ENCODE measurements at regions not wholly inside any gene's neighbourhood (a gene's known extent, or its start where the extent isn't known, plus 50 kb on each side); places are given as distances from the start of the nearest gene placed in this dataset.
"Not testable (repeated sequence)": the region's sequence is repeated elsewhere in the genome, so short reads cannot be mapped to it uniquely, and the experiment has no call there.

GRCh38 chr4:128560754-128561495 lies 248.6 kb upstream of the JADE1 start:
- no peak for DNase-seq

DNA sequence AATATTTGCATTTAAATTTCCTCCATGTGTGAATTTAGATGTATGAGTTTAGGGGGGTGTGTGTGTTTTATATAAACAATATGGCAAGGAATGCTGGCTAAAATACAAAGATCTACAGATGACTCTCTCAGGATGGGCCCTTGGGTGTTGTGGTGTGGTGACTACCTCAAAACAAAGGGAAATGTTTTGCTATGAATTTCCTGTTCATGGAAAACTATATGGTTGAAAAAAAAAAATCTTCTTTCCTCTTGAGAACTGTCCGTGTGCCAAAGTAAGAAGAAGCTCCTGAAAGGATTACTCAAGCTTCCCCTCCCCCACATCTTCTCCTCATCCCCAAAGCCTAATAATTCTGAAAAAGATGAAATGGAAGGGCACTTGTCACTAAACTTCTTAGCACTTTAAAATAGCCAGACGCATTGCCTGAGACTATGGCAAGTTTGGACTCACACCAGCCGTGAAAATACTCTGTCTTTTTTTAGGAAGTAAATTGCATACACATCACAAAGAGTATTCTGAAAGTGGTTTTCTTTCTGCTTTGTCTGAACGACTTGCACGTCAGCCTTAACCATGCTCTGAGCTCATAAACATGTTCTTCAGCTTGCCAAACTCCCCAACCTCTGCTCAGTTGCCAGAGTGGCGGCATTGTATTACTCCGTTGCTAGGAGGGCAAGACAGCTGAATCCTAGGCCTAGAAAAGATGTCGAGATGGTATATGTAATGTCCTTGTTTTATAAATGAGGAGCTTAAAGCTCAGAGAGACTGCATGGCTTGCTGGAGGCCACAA lies 250.4 kb upstream of the JADE1 start:
- peak; percentile 21 for DNase-seq

DNA sequence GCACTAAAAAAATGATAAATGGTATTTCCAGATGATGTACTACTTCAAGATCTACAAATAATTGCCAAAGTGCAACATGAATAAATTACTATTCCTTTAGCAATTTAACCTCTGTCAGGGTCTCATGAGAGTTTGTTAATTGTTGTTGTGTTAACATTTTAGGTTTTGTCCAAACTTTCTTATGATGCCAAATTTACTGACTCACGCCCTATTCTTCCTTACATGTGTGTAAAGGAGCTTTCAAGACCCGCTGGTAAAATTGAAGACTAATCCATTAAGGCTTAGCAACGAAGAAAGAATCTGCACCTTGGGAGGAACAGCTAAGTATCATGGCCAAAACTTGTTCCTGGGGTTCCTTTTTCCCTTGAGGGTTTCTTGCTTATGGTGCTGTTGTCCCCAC lies 252.7 kb upstream of the JADE1 start:
- no peak for DNase-seq

DNA sequence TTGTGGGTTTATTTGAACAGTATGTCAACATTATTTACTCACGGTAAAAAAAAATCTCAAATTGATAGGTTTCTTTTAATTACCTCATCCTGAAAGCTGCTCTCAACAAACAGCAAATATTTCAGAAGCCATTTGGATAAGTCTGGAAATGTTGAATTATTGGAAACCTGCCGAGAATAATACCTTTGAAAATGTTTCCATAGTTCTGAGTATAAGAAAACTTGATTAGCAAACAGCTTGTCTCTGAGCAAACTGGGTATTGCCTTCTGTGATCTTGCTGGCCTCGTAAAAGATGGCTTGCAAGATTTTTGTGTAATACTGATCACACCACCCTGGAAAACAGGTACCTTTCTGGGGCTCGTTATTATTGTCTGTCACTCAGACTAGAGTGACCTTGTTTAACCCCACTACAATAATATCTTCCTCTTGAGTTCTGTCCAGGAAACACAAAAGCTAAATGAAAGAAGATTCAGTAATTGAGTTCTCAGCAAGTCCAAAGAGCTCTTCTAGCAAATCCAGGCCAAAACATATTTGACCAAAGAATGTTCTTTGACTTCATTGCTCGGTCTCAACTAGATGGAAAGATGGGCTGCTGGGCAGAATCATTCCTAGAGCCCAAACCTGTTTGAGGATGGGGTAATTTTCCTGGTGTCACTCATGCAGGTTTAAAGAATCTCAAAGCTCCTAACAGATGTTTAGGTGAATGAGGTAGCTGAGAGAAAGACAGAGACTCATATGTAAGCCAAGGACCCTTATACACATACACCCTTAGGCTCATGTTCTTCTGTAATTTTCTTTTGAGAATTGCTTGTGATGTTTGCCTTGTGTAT lies 255.6 kb upstream of the JADE1 start:
- DNase-seq = no peak

- no peak for DNase-seq
These were observed 257.0 kb upstream of the JADE1 start for GRCh38 chr4:128552586-128552907.

- no peak for DNase-seq
These were observed 258.2 kb upstream of the JADE1 start for GRCh38 chr4:128551280-128551679.

GRCh38 chr4:128550060-128550459 lies 259.4 kb upstream of the JADE1 start:
- DNase-seq = no peak

DNA sequence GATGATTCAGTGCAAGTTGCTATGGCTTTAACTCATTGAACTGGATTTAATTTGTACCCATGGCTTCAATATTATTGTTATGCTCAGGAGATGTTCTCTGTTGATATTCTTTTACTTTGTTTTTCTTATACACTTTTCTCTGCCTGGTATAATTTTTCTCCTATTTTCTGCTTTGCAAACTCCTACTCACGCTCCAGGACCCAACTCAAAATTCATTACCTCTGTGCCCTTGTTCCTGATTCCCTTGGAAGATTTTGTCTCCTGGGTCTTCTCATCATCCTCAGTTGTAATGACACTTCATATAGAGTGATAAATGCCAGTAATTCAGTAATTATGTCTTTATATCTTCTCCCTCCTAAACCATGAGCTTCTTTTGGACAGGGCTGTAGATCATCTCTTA lies 259.9 kb upstream of the JADE1 start:
- no peak for DNase-seq

- no peak for DNase-seq
These were observed 260.8 kb upstream of the PGRMC2 start for GRCh38 chr4:128548381-128548780.

GRCh38 chr4:128544272-128544671 lies 256.7 kb upstream of the PGRMC2 start:
- DNase-seq = no peak

- no peak for DNase-seq
These were observed 256.1 kb upstream of the PGRMC2 start for GRCh38 chr4:128543696-128544095.

GRCh38 chr4:128542047-128542446 lies 254.4 kb upstream of the PGRMC2 start:
- no peak for DNase-seq

GRCh38 chr4:128540122-128540521 lies 252.5 kb upstream of the PGRMC2 start:
- no peak for DNase-seq

DNA sequence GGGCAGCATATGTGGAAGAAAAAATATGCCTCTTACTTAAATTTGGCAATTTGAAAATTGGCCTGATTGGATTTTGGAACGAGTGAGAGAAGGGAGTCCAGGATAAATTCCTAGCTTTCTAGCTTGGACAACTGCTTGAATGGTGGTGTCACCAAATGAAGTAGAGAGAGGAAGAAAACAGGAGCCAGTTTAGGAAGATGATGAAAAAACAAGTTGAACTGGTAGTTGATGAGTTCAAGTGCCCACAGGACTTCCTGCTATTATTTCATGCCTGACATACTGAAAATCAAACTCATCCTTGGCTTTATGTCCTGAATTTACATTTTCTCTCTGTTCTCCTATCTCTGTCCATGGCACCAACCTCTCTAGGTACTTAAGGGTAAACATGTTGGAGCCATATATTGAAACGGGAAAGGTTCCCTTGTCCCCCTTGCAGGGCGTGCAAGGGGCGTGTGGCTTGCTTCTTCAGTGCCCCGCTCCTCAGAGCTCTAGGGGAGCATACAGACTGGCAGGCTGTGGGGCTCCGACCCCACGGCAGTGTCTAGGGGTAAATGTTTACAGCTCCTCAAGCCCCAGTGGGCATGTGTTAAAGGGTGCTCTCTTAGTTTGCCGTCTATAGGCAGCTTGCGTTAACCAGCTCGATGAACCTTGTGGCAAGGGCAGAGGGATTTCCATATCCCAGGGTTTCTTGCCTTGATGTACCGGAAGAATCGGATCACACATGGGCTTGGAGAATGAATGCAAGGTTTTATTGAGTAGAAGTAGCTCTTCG lies 250.7 kb upstream of the PGRMC2 start:
- no peak for DNase-seq

DNA sequence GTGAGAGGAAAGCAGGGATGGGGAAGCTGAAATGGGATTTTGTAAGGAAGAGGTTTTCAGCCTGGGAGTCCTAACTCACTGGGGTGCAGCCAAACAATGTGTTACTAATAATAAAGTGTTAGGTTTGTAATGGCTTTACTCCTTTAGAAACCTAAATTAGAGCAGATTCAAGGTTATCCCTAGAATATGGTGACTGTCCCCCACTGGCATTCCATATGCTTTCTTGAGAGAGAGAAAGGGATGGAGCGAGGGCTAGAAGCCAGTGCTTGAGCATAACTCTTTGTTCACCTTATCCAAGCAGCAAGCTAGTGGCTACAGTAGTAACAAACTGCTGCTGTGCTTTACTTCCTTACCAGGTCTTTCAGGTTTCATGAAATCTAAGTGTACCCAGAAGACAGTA lies 249.1 kb upstream of the PGRMC2 start:
- DNase-seq = no peak

DNA sequence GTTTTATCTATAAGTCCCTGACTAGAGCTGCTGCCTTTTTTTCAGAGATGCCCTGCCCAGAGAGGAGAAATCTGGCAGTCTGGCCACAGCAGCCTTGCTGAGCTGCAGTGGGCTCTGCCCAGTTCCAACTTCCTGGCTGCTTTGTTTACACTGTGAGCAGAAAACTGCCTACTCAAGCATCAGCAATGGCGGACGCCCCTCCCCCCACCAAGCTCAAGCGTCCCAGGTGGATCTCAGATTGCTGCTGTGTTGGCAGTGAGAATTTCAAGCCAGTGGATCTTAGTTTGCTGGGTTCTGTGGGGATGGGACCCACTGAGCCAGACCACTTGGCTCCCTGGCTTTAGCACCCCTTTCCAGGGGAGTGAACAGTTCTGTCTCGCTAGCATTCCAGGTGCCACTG lies 247.9 kb upstream of the PGRMC2 start:
- not testable (repeated sequence) for DNase-seq

GRCh38 chr4:128528793-128529553 lies 241.4 kb upstream of the PGRMC2 start:
- DNase-seq = no peak

DNA sequence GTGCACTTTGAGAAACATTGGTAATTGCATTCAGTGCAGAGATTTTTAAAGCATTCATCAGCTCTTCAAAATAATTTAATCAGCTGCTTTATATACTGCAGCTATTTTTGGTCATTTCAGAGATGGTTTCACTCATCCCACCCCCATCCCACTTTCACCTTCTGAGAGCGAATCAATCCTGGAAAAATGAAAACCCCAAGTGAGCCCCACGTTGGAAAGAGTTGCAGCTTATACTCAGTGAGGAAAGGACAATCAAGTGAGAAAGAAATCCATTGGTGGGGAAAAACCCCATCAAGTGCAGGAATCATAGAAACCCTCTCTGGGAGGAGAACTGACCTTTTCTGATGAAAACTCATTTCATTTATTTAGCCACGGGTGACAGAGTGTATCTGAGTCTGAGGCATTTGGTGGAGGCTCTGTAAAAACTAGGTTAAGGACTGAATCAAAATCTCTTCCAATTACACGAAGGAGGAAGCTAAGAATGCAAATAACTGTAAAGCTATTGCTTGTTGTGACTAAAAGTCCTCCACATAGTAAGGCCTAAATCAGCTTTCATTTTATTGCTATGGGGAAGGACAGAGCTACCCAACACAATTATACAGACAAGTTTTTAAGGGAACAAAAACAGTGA lies 240.4 kb upstream of the PGRMC2 start:
- DNase-seq = no peak

DNA sequence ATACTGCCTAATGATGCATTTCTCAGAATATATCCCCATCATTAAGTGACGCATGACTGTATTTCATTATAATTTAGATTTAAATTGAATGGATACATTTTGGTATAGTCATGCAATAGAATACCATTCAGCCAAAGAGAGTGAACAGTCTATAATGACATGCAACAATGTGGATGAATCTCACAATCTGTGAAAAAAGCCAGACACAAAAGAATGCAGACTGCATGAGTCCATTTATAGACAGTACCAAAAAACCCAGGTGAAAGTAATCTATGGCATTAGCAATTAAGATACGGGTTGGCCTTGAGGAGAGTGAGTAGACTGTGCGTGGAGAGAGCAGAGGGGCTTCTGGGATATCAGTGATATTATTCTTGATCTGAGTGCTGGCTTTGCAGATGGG lies 239.7 kb upstream of the PGRMC2 start:
- DNase-seq = no peak

DNA sequence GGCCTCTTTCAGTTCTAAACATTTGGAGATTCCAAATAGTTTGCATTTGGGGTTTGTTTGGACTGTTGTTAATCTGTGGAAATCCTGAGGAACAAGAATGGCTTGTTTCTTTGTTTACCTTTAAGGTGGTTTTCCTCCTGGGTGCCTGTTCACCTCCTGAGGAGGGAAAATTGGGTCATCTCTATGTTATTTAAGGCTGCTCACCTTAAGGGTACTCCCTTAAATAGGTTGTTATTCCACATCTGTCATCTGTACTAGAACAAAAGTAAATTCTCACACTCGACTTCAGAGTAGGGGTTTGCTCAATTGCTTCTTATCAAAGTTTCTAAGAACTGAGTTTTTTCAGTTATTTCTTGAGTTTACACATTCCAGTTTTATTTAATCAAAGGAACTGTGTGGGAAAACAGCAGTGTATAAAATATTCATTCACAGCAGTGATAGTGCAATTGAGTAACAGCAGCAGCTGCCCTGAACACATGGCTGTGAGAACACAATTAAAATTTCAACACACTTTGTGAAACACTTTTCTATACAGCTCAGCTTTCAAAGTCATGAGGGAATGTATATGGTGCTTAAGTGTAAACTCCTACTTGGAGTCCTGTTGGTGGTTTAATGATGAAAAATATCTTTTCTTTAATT lies 238.5 kb upstream of the PGRMC2 start:
- no peak for DNase-seq

- no peak for DNase-seq
These were observed 237.8 kb upstream of the PGRMC2 start for GRCh38 chr4:128525387-128525786.
